HG03575 (cell line): ENCODE measurements at regions not wholly inside any gene's neighbourhood (a gene's known extent, or its start where the extent isn't known, plus 50 kb on each side); places are given as distances from the start of the nearest gene placed in this dataset.

Experiments
- ATAC-seq: cut with Tn5 transposase; IDR thresholded peaks from one replicate; pipeline ENCODE4 v1.9.1; 2021; ENCODE audit not compliant: unreplicated experiment, insufficient number of reproducible peaks, low FRiP score; ENCODE audit errors: extremely low read depth

GRCh38 chr14:85380881-85381280, 149.1 kb upstream of the FLRT2 start:
- ATAC-seq = no peak

- no peak for ATAC-seq
Observed at GRCh38 chr14:85382341-85382740, 147.6 kb upstream of the FLRT2 start.

GRCh38 chr14:85387181-85387580, 142.8 kb upstream of the FLRT2 start:
- ATAC-seq = no peak

GRCh38 chr14:85390236-85390635, 139.7 kb upstream of the FLRT2 start:
- no peak for ATAC-seq

- no peak for ATAC-seq
Observed at GRCh38 chr14:85391455-85391854, 138.5 kb upstream of the FLRT2 start.

- ATAC-seq = no peak
Observed at GRCh38 chr14:85391892-85392291, 138.1 kb upstream of the FLRT2 start.

- no peak for ATAC-seq
Observed at GRCh38 chr14:85399186-85399585, 130.8 kb upstream of the FLRT2 start.

- no peak for ATAC-seq
Observed at GRCh38 chr14:85400678-85401077, 129.3 kb upstream of the FLRT2 start.

GRCh38 chr14:85401384-85401783, 128.6 kb upstream of the FLRT2 start:
- ATAC-seq = no peak

GRCh38 chr14:85402569-85403162, 127.3 kb upstream of the FLRT2 start:
- ATAC-seq = no peak

GRCh38 chr14:85409481-85410210, 120.3 kb upstream of the FLRT2 start:
- no peak for ATAC-seq

- ATAC-seq = no peak
Observed at GRCh38 chr14:85412756-85413155, 117.2 kb upstream of the FLRT2 start.

GRCh38 chr14:85413836-85414526, 116.0 kb upstream of the FLRT2 start:
- no peak for ATAC-seq

- ATAC-seq = no peak
Observed at GRCh38 chr14:85415015-85415712, 114.8 kb upstream of the FLRT2 start.

- no peak for ATAC-seq
Observed at GRCh38 chr14:85416771-85417170, 113.2 kb upstream of the FLRT2 start.

GRCh38 chr14:85417396-85417795, 112.5 kb upstream of the FLRT2 start:
- ATAC-seq = no peak

GRCh38 chr14:85418721-85419120, 111.2 kb upstream of the FLRT2 start:
- no peak for ATAC-seq

GRCh38 chr14:85420278-85420677, 109.7 kb upstream of the FLRT2 start:
- ATAC-seq = no peak

GRCh38 chr14:85420707-85421106, 109.2 kb upstream of the FLRT2 start:
- ATAC-seq = no peak
